ENCODE measurements at regions not wholly inside any gene's neighbourhood (a gene's known extent, or its start where the extent isn't known, plus 50 kb on each side); places are given as distances from the start of the nearest gene placed in this dataset.
A peak's percentile ranks its signal among the peaks of the same experiment; 100 is the strongest.

DNA sequence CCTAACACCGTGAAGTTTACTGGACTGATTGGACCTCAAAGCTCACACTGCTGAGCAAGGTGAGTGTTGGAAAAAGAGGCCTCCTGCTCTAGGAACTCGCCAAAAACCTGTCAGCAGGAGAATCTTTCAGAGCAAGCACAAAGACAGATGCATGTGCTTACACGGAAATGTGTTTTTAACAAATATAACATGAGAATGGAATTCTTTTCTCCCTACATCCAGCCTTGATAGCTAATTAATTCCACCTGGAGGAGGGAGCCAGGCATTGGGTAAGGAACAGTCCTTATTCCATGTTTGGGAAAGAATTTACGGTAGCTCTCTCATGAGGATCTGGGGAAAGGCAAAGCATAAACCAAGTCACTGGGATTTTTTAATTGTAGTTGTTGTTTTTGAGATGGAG is 98.8 kb downstream of the KLF4 start:
- Histone ChIP-seq H3K27ac (peak overlapping the region in 3 of 4 donors; percentile 35 to 75 (median 68)), H3K9me3 (no peaks in the 10 kb centered on the region), H3K4me3 (no peak overlapping the region), H3K36me3 (no peaks in the 10 kb centered on the region), H3K27me3 (no peaks in the 10 kb centered on the region), H3K4me1 (peaks cover 0 to 27% (median 0%) of the 10 kb centered on the region in 3 donors)
- TF ChIP-seq POLR2A (IDR thresholded peaks at IDR 0.05) = no peak
- TF ChIP-seq POLR2AphosphoS5 (IDR thresholded peaks at IDR 0.05) = no peak
- TF ChIP-seq EP300 (IDR thresholded peaks at IDR 0.05) = no peak
- TF ChIP-seq, protein P1, sequence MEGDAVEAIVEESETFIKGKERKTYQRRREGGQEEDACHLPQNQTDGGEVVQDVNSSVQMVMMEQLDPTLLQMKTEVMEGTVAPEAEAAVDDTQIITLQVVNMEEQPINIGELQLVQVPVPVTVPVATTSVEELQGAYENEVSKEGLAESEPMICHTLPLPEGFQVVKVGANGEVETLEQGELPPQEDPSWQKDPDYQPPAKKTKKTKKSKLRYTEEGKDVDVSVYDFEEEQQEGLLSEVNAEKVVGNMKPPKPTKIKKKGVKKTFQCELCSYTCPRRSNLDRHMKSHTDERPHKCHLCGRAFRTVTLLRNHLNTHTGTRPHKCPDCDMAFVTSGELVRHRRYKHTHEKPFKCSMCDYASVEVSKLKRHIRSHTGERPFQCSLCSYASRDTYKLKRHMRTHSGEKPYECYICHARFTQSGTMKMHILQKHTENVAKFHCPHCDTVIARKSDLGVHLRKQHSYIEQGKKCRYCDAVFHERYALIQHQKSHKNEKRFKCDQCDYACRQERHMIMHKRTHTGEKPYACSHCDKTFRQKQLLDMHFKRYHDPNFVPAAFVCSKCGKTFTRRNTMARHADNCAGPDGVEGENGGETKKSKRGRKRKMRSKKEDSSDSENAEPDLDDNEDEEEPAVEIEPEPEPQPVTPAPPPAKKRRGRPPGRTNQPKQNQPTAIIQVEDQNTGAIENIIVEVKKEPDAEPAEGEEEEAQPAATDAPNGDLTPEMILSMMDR (IDR thresholded peaks at IDR 0.05) = no peak
- no peak for ATAC-seq
- WGBS, 2 donors (ENCODE audit: low coverage in 1 of 2) = 32 to 55% methylated on average over 3 to 4 of the region's 4 CpGs

DNA sequence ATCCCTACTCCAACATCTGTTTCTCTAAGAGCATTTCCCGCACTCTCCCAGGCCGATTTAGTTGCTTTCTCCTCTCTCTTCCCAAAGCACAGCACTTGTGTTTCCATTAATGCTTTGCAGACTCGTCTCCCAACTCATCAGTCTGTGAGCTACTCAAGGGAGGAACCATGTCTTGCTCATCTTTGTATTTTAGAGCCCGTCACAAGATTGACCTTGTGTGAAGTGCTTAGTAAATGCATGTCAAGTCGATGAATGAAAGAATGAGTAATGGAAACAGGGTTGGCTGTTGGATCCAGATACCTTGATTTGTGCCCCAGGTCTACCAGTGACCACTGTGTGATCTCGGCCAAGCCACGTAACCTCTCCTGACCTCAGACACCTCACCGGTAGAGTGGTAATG is 99.3 kb downstream of the KLF4 start:
- ATAC-seq = no peak
- H3K4me1 ChIP-seq = peaks cover 0 to 27% (median 0%) of the 10 kb centered on the region in 3 donors
- H3K4me3 ChIP-seq = no peak overlapping the region
- H3K27ac ChIP-seq = peak overlapping the region in 3 of 4 donors; percentile 35 to 75 (median 68)
- H3K27me3 ChIP-seq = no peaks in the 10 kb centered on the region
- 80 to 86% methylated on average over 3 to 8 of the region's 8 CpGs for WGBS, 2 donors (ENCODE audit: low coverage in 1 of 2)
- TF ChIP-seq EP300 (IDR thresholded peaks at IDR 0.05) (no peak), POLR2AphosphoS5 (IDR thresholded peaks at IDR 0.05) (no peak), POLR2A (IDR thresholded peaks at IDR 0.05) (no peak)
- TF ChIP-seq, protein P1 (IDR thresholded peaks at IDR 0.05) = no peak
- H3K36me3 ChIP-seq = no peaks in the 10 kb centered on the region
- H3K9me3 ChIP-seq = no peaks in the 10 kb centered on the region

- peaks cover 0 to 27% (median 0%) of the 10 kb centered on the region in 3 donors for H3K4me1 ChIP-seq
- ATAC-seq = peak; percentile 91
- H3K27ac ChIP-seq = peak overlapping the region in 3 of 4 donors; percentile 66 to 75 (median 68)
- H3K4me3 ChIP-seq = no peak overlapping the region
- WGBS, 2 donors (ENCODE audit: low coverage in 1 of 2) = 48 to 63% methylated on average over 3 of the region's 3 CpGs
- TF ChIP-seq, protein P1 (IDR thresholded peaks at IDR 0.05) = no peak
- TF ChIP-seq POLR2AphosphoS5 (IDR thresholded peaks at IDR 0.05) (peak; percentile 84), POLR2A (IDR thresholded peaks at IDR 0.05) (no peak)
- no peaks in the 10 kb centered on the region for H3K27me3 ChIP-seq
- no peaks in the 10 kb centered on the region for H3K9me3 ChIP-seq
- no peaks in the 10 kb centered on the region for H3K36me3 ChIP-seq
Observed at GRCh38 chr9:107389617-107390071, 99.9 kb downstream of the KLF4 start.

DNA sequence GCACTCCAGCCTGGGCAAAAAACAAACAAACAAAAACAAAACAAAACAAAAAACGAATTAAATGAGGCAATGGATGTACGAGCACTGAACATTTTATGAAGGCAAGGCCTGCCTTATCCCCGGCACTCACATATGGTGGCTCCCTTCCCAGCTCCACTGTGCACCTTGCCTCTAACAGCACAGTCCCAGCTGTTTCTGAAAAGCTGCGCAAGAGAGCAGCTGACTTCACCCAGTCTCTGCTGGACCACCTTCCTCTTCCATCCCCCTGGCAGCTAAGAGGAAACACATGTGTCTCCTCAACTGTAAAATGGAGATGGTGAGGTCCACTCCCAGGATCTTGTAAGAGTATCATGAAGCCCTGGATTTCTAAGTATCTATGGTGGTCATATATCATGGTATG is 100.7 kb downstream of the KLF4 start:
- no peaks in the 10 kb centered on the region for H3K27me3 ChIP-seq
- H3K36me3 ChIP-seq = no peaks in the 10 kb centered on the region
- H3K4me1 ChIP-seq = peaks cover 0 to 27% (median 0%) of the 10 kb centered on the region in 3 donors
- H3K27ac ChIP-seq = peak overlapping the region in 3 of 4 donors; percentile 66 to 75 (median 68)
- peak; percentile 28 for ATAC-seq
- H3K9me3 ChIP-seq = no peaks in the 10 kb centered on the region
- TF ChIP-seq EP300 (IDR thresholded peaks at IDR 0.05) = no peak
- TF ChIP-seq POLR2AphosphoS5 (IDR thresholded peaks at IDR 0.05) = no peak
- no peak for TF ChIP-seq POLR2A (IDR thresholded peaks at IDR 0.05)
- TF ChIP-seq, protein P1 (IDR thresholded peaks at IDR 0.05) = no peak
- H3K4me3 ChIP-seq = no peak overlapping the region
- WGBS, 2 donors (ENCODE audit: low coverage in 1 of 2) = 66% methylated on average over 4 of the region's 4 CpGs; no CpG with 5 or more reads in 1 of the 2 donors

DNA sequence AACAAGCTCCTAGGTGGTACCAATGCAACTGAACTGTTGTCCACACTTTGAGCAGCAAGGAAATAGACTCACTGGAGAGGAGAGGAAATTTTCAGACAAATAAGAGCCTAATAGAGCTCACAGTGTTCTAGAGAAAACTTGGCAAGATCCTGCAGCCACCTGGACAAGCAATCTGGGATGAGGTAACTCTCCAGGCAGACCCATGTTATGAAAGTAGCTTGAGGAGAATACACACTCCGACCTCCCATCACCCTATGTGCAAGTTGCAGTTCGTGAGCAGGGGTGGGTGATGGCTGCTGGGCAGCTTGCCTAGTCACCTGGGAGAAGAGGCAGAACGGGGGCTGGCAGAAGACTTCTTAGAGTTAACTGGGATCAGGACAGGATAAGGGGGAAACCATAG is 102.2 kb downstream of the KLF4 start:
- Histone ChIP-seq H3K4me1 (peaks cover 0 to 27% (median 0%) of the 10 kb centered on the region in 3 donors), H3K27ac (peak overlapping the region in 3 of 4 donors; percentile 17 to 68 (median 44)), H3K4me3 (no peak overlapping the region), H3K36me3 (no peaks in the 10 kb centered on the region), H3K27me3 (no peaks in the 10 kb centered on the region), H3K9me3 (no peaks in the 10 kb centered on the region)
- 45 to 51% methylated on average over 3 of the region's 3 CpGs for WGBS, 2 donors (ENCODE audit: low coverage in 1 of 2)
- ATAC-seq = peak; percentile 47
- TF ChIP-seq POLR2A (IDR thresholded peaks at IDR 0.05) = no peak
- peak; percentile 39 for TF ChIP-seq POLR2AphosphoS5 (IDR thresholded peaks at IDR 0.05)
- no peak for TF ChIP-seq EP300 (IDR thresholded peaks at IDR 0.05)
